Keratinocyte (primary cell): ENCODE measurements at regions not wholly inside any gene's neighbourhood (a gene's known extent, or its start where the extent isn't known, plus 50 kb on each side); places are given as distances from the start of the nearest gene placed in this dataset.

Experiments
- CTCF ChIP-seq, 3 experiments: IDR thresholded peaks in 1 of 3; conservative IDR thresholded peaks in 1 of 3; optimal IDR thresholded peaks in 1 of 3; 2 replicates in 2 of 3; 3 replicates in 1 of 3; pipeline versions ENCODE3 to v1.5.1; 2011; ENCODE audit warnings: low read length in 3 of 3, mild to moderate bottlenecking in 3 of 3, moderate library complexity in 2 of 3, control low read depth in 1 of 3, inconsistent platforms in 1 of 3; ENCODE audit not compliant: insufficient read depth in 2 of 3; ENCODE audit errors: extremely low read depth in 1 of 3
- EZH2 ChIP-seq: IDR thresholded peaks from one replicate; pipeline ENCODE4 v1.6.1; 2012; ENCODE audit warnings: inconsistent platforms, mild to moderate bottlenecking, low read length, moderate library complexity

- TF ChIP-seq CTCF (optimal IDR thresholded peaks at IDR 0.05 in 1 of 3, IDR thresholded peaks at IDR 0.05 in 1 of 3, conservative IDR thresholded peaks at IDR 0.05 in 1 of 3; ENCODE audit: extremely low read depth in 1 of 3, insufficient read depth in 2 of 3, low read length in 3 of 3) (no peak), EZH2 (no peak)
These were observed 356.9 kb downstream of the DSEL start for GRCh38 chr18:67159662-67160061.
